ENCODE measurements at regions not wholly inside any gene's neighbourhood (a gene's known extent, or its start where the extent isn't known, plus 50 kb on each side); places are given as distances from the start of the nearest gene placed in this dataset.

DNA sequence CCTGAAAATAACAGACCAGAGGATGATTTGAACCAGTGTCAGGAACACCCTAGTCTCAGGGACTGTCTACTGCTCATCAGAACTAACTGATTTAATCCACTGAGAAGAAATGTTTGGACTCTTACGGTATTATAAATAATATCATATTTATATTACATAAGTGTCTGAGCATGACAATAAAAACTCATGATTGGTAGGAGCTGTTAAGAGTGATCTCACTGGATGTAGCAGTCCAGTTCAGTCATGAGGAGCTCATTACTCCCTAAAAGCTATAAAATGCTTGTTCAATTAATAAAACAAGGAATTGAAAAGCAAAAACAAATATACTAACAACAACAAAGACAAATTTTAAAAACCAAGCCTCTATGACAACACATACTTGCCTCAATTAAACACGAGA, 68.8 kb upstream of the BCL9 start:
- H3K27ac Mint-ChIP-seq = no peak overlapping the region
- no peak for DNase-seq (ENCODE audit: low spot score in 2 of 2, unreplicated experiment in 2 of 2)
- H3K4me1 Mint-ChIP-seq = no peaks in the 10 kb centered on the region
- no peak overlapping the region for H3K4me3 Mint-ChIP-seq
- H3K27me3 Mint-ChIP-seq (ENCODE audit: low read depth) = peaks cover 25% of the 10 kb centered on the region
- no peaks in the 10 kb centered on the region for H3K36me3 Mint-ChIP-seq
- TF ChIP-seq, protein P1, sequence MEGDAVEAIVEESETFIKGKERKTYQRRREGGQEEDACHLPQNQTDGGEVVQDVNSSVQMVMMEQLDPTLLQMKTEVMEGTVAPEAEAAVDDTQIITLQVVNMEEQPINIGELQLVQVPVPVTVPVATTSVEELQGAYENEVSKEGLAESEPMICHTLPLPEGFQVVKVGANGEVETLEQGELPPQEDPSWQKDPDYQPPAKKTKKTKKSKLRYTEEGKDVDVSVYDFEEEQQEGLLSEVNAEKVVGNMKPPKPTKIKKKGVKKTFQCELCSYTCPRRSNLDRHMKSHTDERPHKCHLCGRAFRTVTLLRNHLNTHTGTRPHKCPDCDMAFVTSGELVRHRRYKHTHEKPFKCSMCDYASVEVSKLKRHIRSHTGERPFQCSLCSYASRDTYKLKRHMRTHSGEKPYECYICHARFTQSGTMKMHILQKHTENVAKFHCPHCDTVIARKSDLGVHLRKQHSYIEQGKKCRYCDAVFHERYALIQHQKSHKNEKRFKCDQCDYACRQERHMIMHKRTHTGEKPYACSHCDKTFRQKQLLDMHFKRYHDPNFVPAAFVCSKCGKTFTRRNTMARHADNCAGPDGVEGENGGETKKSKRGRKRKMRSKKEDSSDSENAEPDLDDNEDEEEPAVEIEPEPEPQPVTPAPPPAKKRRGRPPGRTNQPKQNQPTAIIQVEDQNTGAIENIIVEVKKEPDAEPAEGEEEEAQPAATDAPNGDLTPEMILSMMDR (IDR thresholded peaks at IDR 0.05; ENCODE audit: unreplicated experiment) = no peak
- H3K9me3 Mint-ChIP-seq = peaks cover 13% of the 10 kb centered on the region

DNA sequence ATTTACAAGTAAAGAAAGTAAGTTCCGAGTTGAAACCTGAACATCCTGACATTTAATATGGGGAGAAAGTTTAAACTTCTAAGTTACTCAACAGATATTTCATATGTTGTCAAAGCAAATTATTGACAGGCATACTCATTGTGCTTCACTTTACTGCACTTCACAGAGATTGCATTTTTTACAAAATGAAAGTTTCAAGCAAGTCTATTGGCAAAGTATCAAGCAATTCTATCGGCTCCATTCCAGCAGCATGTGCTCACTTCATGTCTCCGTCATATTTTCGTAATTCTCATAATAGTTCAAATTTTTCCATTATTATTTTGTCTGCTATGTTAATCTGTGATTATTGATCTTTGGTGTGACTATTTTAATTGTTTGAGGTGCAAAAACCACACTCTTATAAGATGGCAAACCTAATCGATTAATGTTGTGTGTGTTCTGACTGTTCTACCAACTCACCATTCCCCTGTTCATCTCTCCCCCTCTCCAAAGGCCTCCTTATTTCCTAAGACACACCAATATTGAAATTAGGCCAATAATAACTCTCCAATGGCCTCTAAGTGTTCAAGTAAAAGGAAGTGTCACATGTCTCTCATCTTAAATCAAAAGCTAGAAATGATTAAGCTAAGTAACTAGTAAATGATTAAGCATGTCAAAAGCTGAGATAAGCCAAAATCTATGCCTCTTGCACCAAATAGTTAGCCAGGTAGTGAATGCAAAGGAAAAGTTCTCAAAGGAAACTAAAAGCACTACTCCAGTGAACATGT, 68.2 kb upstream of the BCL9 start:
- Mint-ChIP-seq H3K4me3 (no peak overlapping the region), H3K36me3 (no peaks in the 10 kb centered on the region), H3K27ac (no peak overlapping the region), H3K9me3 (peaks cover 6% of the 10 kb centered on the region), H3K4me1 (no peaks in the 10 kb centered on the region), H3K27me3 (ENCODE audit: low read depth) (peaks cover 23% of the 10 kb centered on the region)
- TF ChIP-seq, protein P1 (IDR thresholded peaks at IDR 0.05; ENCODE audit: unreplicated experiment) = no peak
- DNase-seq (ENCODE audit: low spot score in 2 of 2, unreplicated experiment in 2 of 2) = no peak

DNA sequence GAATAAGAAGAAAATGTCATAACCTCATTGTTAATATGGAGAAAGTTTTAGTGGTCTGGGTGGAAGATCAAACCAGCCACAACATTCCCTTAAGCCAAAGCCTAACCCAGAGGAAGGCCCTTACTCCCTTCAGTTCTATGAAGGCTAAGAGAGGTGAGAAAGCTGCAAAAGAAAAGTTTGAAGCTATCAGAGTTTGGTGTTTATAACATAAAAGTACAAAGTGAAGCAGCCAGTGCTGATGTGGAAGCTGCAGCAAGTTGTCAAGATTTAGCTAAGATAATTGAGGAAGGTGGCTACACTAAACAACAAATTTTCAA, 67.6 kb upstream of the BCL9 start:
- TF ChIP-seq, protein P1 (IDR thresholded peaks at IDR 0.05; ENCODE audit: unreplicated experiment) = no peak
- H3K9me3 Mint-ChIP-seq = peaks cover 5% of the 10 kb centered on the region
- H3K4me1 Mint-ChIP-seq = no peaks in the 10 kb centered on the region
- H3K27ac Mint-ChIP-seq = no peak overlapping the region
- peaks cover 23% of the 10 kb centered on the region for H3K27me3 Mint-ChIP-seq (ENCODE audit: low read depth)
- DNase-seq (ENCODE audit: low spot score in 2 of 2, unreplicated experiment in 2 of 2) = no peak
- H3K36me3 Mint-ChIP-seq = no peaks in the 10 kb centered on the region
- H3K4me3 Mint-ChIP-seq = no peak overlapping the region

DNA sequence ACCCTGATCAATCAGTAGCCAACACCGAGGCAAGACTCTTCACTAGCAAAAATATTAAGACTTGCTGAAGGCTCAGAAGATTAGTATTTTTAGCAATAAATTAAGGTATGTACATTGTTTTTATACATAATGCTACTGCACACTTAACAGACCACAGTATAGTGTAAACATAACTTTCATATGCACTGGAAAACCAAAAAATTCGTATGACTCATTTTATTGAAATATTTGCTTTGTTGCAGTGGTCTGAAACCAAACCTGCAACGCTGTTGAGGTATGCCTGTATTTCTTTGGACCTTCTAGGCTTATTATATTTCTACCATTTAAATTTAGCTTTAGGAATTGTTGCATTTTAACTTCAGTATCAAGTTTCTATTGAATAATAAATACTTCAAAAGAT, 65.8 kb upstream of the BCL9 start:
- Mint-ChIP-seq H3K9me3 (peaks cover 5% of the 10 kb centered on the region), H3K36me3 (no peaks in the 10 kb centered on the region), H3K27ac (no peak overlapping the region), H3K4me3 (no peak overlapping the region), H3K27me3 (ENCODE audit: low read depth) (peaks cover 23% of the 10 kb centered on the region), H3K4me1 (no peaks in the 10 kb centered on the region)
- TF ChIP-seq, protein P1 (IDR thresholded peaks at IDR 0.05; ENCODE audit: unreplicated experiment) = no peak
- DNase-seq (ENCODE audit: low spot score in 2 of 2, unreplicated experiment in 2 of 2) = no peak

DNA sequence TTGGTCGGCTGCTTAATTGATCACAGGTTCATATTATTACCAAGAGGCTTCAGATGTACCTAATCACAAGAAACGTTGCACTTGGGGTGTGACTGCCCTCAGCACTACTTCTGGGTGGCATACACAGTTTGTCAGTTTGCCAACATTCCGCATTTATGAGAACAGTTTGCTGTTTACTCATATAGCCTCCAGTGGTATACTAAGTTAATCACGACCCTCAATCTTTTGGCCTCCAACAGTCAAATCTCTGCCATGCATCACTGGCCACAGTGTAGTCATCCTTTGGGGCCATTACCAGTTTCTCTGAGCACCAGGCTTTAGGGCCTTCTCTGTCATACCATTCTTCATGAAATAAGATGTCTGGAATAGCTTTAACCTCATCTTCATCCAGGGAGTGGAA, 62.8 kb upstream of the BCL9 start:
- Mint-ChIP-seq H3K36me3 (no peaks in the 10 kb centered on the region), H3K4me1 (no peaks in the 10 kb centered on the region), H3K9me3 (peaks cover 5% of the 10 kb centered on the region), H3K27ac (no peak overlapping the region), H3K27me3 (ENCODE audit: low read depth) (peaks cover 18% of the 10 kb centered on the region), H3K4me3 (no peak overlapping the region)
- TF ChIP-seq, protein P1 (IDR thresholded peaks at IDR 0.05; ENCODE audit: unreplicated experiment) = no peak
- no peak for DNase-seq (ENCODE audit: low spot score in 2 of 2, unreplicated experiment in 2 of 2)
